Activated CD4-positive, alpha-beta T cell treated with anti-CD3 and anti-CD28 coated beads, Interleukin-2, amount 50 U/mL, for 24 hours (primary cell): ENCODE measurements at regions not wholly inside any gene's neighbourhood (a gene's known extent, or its start where the extent isn't known, plus 50 kb on each side); places are given as distances from the start of the nearest gene placed in this dataset.

Experiments
- DNase-seq, 2 donors: peaks; one replicate each; pipeline ENCODE4 v3.0.0-alpha.2; 2020; ENCODE audit warnings: low read depth in 1 of 2, low spot score in 1 of 2

DNA sequence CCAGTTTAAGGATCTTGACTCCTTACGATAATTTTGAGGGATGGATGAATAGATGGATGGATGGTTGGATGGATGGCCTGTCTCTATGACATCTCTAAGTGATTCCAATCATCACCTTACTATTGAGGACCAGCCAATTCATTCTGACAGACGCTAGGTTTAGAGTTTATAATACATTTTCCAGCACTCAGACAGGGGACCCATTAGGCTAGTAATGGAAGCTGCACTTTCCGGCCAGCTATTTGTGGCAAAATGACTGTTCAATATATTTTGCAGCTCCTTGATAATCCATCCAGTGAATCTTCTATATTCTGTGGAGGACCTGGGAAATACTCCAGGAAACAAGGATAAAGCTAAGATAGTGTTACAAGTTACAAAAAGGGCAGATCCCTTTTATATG is 262.9 kb downstream of the TDRD15 start:
- DNase-seq: no peak

DNA sequence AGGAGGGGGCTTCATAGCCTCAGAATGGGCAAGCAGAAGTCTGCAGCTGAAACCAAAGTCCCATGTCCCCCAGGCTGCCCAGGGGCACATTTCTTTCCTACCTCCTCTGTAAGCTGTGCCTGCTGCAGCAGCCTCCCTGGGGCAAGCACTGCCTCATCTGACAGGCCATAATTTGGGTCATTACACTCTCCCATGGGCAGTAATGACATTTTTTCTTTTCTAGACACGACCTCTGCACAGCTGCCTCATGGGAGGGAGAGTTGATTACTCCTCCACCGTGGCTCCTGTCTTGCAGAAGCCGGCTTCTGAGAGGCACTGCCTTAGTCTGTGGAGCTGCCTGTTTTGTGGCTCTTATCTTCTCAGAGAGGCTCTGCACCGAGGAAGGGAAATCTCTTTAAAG is 268.9 kb downstream of the TDRD15 start:
- no peak for DNase-seq

DNA sequence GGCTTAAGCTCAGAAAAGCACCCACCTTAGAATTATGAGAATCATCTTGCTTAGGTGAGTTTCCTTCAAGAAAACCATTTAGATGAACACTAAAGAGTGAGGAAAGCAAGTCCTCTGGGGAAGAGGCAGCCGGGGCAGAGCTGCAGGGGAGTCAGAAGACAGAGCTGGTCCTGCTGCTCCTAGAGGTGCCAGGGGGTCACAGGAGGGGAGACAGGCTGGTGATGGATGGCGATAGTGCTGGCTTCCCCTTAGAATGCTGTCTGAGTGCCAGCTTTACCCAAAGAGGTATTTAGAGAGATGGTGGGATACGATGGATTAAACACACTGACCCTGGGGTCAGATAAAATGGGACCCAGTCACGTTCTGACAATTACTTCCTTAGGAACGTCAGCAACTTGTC is 269.4 kb downstream of the TDRD15 start:
- DNase-seq: no peak

- no peak for DNase-seq
Observed at GRCh38 chr2:21395366-21395765, 271.6 kb downstream of the TDRD15 start.

DNA sequence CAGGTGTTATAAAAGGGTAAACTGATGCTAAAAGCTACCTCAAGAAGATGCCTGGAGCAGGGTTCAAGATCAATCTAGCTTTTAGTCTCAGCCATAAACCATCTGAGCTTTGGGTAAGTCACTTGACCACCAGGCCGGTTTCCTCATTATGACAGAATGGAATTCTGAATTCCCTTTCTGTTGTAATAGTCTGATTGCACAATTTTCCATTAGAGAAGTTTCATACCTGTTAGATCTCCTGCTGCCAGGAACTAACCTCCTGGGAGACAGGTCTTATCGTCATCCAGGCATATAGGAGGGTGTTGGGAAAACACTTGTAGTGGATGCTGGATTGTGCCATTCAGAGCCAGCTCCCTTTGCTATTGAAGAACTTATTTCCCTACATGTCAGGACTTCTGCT is 272.5 kb downstream of the TDRD15 start:
- no peak for DNase-seq

GRCh38 chr2:21401022-21401698 is 277.4 kb downstream of the TDRD15 start:
- DNase-seq: no peak

- DNase-seq: no peak
Observed at GRCh38 chr2:21404137-21404536, 280.4 kb downstream of the TDRD15 start.

DNA sequence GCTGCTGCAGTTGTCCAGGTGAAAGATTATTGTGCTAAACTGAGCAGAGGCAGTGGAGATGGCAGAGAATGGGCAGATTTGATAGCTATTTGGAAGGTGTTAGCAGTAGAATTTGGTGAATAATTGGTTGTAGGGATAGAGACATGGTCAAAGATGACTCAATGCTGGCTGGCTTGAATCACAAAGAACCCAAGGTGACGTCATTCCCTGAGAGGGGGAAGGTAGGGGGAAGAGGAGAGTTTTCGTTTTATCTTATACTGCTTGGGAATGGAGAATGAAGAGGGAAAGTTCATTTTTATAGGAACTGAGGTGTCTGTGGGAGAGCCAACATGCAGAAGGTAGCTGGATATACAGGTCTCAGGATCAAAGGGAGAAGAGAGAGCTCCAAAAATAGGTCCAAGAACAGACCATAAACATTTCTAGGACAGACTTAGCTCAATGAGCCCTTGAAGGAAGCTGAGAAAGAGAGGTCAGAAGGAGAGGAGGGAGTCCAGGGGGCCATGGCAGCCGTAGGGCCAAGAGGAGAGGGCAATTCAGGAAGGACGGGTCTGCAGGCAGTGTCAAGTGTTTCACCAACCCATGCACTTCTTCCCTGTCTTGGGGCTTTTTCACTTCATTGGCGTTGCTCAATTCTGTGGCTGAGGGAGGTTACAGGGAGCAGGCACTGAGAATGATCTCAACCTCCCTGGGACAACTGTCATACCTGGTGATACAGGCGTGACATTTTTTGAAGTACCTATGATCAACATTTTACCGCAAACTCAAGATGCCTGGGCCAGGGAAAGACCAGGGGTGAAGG is 281.3 kb downstream of the TDRD15 start:
- DNase-seq: no peak

DNA sequence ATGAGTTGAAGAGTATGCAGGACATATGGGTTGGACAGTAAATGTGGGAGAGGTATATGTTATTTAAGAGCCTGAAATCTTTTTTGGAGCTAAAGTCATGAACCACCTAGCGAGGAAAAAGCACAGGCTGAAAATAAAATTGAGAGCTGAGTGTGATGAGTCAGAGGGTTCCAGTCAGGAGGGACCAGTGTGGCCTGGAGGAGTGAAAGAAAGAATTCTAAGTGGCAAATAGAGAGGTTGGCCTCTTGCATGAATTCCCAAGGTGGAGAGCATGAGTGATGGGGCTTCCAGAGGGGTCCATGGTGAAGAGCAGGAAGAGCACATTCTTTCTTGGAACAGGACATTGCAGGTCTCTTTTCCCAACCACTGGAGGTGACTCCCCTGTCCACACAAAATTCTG is 282.6 kb downstream of the TDRD15 start:
- no peak for DNase-seq

DNA sequence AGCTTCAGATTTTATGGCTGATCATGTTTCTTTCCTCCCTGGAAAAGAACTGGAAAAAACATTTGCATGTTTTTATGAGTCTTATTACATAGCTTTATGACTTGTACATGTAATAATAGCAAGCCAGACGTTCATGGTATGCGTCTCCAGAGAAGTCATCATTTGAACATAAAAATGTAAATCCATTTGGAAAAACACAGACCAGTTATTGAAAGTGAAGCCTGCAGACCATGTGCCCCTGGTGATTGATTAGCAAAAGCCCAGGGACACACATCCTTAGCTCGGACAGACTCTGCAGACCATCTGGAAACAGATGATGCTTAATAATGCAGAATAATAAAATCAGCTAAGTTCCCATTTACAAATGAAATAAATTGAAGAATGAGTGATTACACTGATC is 283.1 kb downstream of the TDRD15 start:
- no peak for DNase-seq

DNA sequence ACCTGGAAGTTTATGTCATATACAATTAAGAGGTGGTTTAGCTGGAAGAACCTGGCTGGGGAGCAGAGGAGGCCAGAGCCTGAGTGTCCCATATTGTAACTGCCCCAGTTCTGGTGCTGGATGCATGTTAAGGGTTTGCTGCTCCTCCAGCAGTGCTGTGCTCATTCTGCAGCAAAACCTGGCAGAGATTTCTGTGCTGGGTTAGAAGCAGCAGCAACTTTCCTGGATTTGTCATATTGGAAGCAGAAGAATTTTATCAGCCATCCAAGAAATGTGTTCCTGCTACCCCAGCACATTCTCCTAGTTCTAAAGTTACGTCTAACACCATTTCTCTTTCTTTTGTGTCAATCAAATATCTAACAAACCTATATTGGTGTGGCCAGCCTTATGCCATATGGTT is 284.1 kb downstream of the TDRD15 start:
- no peak for DNase-seq

DNA sequence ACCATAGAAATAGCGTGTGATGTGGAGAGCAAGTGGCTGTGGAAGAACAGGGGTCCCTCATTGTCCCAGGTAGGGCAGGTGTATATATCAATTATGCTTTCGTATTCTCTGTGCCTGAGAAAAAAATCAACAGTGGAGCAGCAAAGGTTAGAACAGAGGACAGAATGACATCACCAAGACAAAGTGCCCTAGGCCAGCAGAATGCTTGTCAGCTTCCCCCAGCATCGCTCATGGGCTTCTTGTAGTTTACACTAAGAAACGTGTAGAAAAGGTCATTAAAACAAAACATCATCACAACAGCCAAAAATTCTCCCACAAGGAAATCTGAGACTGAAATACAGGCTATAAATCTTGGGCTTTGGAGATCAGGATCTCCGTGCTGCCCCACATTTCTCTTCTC is 288.0 kb downstream of the TDRD15 start:
- no peak for DNase-seq

DNA sequence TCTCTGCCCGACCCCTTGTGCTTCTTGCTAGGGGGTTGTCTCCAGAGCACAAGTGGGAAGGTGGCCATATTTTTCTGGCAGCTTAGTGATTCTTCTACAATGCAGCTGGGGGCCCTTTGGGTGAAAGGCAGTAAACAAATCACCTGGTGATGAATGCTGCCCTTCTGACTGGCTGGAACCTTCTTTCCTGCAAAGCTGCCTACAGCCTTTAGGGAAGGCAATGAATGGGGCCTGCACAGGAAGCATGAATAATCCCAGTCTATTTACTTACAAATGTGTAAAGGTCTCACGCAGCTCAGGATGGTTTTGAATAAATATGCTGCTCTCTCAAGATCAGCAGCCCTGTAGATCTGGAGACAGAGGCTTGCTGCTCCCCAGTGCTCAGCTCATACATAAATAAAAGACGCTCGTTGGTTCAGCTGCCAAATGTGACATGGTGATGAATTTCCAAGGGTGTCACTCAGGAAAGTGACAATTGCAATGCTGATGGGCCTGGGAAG is 289.2 kb downstream of the TDRD15 start:
- no peak for DNase-seq

- DNase-seq: no peak
Observed at GRCh38 chr2:21415234-21415633, 291.5 kb downstream of the TDRD15 start.

DNA sequence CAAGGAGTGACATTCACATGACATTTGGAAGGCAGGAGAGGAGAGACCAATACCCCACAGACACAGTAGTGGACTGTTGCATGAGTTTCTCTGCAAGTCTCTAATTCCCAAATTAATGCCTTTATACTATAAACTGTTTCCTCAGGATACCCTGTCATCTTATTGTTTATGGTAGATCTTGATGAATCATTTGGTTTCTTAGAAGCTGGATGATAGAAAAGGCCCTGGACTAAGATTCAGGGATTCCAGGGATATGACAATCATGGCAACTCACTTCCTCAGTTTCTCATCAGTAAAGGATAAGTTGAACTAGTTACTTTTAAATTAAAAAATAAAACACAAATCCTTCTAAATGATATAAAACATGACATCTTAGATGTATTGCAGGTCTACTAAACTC is 292.5 kb downstream of the TDRD15 start:
- no peak for DNase-seq

GRCh38 chr2:21418456-21418855 is 294.7 kb downstream of the TDRD15 start:
- no peak for DNase-seq

DNA sequence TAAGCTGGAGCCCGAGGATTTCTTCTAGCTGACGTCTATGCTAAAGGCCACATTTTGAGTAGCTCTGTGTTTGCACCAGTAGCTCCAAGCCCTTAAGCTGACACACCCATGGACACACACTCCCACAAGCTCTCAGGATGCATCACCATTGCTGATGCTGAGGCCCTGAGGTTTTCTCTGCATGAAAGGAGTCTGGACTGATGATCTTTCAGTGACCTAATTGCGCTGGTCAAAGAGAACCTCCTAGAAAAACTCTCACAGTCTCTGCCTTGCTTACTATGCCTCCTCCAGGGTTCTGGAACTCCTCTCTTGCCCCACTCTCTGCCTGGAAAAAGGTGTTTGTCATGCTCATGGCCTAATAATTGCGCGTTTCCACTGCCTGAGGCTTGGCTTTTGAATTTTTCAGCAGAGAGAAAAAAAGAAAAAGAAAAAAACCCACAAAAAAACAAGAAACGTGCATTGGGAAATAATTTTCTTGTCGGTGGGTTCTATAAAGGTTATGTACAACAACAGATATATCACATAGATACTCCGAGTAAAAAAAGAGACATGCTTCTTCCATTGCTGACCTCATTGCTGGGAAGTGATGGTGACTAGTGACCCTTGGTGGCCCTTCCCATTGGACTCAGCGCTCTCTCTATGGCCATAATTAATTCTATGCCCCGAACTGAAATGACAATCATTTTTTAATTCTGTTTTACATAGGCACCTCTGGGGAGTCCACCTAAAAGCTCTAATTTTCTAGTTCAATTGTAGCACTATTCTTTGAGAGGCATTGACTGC is 297.0 kb downstream of the TDRD15 start:
- DNase-seq: no peak

DNA sequence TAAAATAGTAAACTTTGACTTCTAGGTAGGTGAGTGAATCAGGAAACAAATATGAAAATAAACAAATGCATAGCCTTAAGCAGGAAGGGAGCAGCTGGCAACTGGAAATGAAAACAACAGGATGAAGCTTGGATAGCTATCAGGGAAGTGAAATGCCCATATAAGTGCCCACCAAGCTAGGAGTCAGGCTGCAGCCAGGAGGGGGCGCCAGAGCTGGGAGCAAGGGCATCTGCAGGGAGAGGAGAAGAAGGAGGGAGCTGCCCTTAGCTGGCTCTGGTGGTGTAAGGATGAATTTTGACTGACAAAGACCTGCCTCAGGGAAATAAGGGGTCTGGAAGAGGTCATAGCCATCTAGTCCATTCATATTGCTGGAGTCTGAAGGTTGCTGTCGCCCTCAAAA is 298.3 kb downstream of the TDRD15 start:
- DNase-seq: no peak

- DNase-seq: no peak
Observed at GRCh38 chr2:21422724-21423522, 299.2 kb downstream of the TDRD15 start.

- DNase-seq: no peak
Observed at GRCh38 chr2:21423854-21424253, 300.1 kb downstream of the TDRD15 start.

DNA sequence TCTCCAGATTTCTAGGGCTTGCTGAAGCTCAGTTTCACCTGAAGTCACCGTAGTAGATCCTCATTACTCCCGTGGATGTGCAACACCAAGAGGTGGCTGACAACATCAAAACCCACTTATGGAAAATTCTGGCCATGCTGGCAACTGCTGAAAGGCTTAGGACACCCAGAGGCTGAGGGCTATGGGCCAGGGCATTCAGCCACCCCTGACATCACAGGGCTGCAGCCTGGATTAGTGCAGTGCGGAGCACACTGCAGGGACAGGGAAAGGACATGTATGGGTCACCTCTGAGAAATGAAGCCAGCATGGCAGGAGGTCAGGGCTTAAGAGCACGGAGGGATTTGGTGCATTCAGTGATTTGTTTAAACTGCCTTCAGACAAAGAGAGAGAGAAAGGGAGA is 300.6 kb downstream of the TDRD15 start:
- no peak for DNase-seq
